ENCODE measurements at regions not wholly inside any gene's neighbourhood (a gene's known extent, or its start where the extent isn't known, plus 50 kb on each side); places are given as distances from the start of the nearest gene placed in this dataset.

DNA sequence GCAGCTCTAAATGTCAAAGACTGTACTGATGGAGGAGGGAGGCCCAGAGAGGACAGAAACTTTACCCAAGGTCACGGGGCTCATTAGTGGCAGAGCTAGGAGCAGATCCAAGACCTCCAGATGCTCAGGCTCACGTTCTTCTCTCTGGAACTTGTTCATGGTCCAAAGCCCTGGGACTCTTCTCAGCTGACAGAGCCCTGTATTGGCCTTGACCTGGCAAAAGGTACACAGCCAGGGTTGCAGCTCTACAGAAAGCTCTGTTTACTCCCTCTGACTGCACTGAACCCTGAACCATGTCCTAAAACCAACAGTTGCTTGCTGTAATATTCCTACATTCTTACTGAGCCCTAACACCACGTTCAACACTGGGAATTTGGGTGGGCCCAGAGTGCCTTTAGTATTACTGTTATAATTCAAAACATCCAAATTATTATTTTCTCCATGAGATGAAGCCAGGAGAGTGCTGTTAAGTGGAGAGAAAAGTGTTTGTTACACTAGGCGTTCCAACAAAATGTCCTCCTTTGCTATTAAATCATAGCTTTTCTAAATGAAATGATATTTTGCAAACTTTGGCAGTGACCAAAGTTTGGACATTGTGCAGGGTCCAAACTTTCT, 602.4 kb upstream of the CLINT1 start (continued):
- TF ChIP-seq, protein P1, sequence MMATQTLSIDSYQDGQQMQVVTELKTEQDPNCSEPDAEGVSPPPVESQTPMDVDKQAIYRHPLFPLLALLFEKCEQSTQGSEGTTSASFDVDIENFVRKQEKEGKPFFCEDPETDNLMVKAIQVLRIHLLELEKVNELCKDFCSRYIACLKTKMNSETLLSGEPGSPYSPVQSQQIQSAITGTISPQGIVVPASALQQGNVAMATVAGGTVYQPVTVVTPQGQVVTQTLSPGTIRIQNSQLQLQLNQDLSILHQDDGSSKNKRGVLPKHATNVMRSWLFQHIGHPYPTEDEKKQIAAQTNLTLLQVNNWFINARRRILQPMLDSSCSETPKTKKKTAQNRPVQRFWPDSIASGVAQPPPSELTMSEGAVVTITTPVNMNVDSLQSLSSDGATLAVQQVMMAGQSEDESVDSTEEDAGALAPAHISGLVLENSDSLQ (IDR thresholded peaks at IDR 0.05), result no peak
- TF ChIP-seq, protein P2, sequence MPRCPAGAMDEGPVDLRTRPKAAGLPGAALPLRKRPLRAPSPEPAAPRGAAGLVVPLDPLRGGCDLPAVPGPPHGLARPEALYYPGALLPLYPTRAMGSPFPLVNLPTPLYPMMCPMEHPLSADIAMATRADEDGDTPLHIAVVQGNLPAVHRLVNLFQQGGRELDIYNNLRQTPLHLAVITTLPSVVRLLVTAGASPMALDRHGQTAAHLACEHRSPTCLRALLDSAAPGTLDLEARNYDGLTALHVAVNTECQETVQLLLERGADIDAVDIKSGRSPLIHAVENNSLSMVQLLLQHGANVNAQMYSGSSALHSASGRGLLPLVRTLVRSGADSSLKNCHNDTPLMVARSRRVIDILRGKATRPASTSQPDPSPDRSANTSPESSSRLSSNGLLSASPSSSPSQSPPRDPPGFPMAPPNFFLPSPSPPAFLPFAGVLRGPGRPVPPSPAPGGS (IDR thresholded peaks at IDR 0.05; ENCODE audit: borderline replicate concordance, insufficient read depth, low read depth, low read length, poor library complexity, severe bottlenecking), result no peak
- TF ChIP-seq NFXL1 (IDR thresholded peaks at IDR 0.05; ENCODE audit: borderline replicate concordance), result no peak
- TF ChIP-seq MTA2 (IDR thresholded peaks at IDR 0.05; ENCODE audit: low read depth), result no peak

DNA sequence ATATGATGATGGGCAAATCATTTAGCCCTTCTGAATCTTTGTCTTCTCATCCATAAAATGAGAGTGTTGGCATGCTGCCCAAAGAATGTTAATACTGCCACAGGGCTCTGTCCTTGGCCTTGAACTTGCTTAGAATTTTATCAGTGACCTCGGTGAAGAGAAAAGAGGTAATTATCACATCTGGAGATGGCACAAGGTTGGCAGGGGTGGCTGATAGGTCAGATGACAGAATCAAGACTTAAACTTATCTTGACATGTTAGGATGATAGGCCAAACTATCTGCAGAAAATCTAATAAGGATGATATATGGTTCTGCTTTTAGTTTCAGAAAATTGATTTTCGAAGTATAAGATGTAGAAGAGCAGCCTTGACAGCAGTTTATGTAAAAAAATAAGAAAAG, 599.1 kb upstream of the CLINT1 start:
- RAD21 ChIA-PET (ENCODE audit: unreplicated experiment), result no interaction called here
- DNase-seq (ENCODE audit: low read depth, low spot score), result no peak
- H3K4me1 ChIP-seq (ENCODE audit: control insufficient read depth, insufficient read depth, low read length), result no peaks in the 10 kb centered on the region
- intact Hi-C loops (cut with micrococcal nuclease; ENCODE audit: unreplicated experiment), result no loop called here
- SMC1A ChIA-PET (ENCODE audit: uncharacterized antibody, unreplicated experiment), result interaction anchor here (1.3 to 1.8 kb wide), 3 partner anchors 23 to 37 kb away, joined by 4 to 5 read pairs (median 5); no protein-coding TSS in a partner anchor
- no peaks in the 10 kb centered on the region for H3K27me3 ChIP-seq (replicated peaks in 1 of 2; ENCODE audit: control insufficient read depth in 2 of 2, insufficient read depth in 2 of 2, low read length in 1 of 2)
- no peak overlapping the region for H3K27ac ChIP-seq (ENCODE audit: control insufficient read depth, insufficient read depth)
- H3K4me3 ChIP-seq, result no peak overlapping the region
- no peaks in the 10 kb centered on the region for H3K36me3 ChIP-seq (ENCODE audit: control insufficient read depth in 2 of 2, insufficient read depth in 2 of 2, low read length in 1 of 2)
- H2AFZ ChIP-seq (ENCODE audit: control insufficient read depth, low read depth, low read length), result no peak overlapping the region
- no peaks in the 10 kb centered on the region for H4K20me1 ChIP-seq (ENCODE audit: control insufficient read depth, insufficient read depth)
- no peak for TF ChIP-seq SMAD5 (IDR thresholded peaks at IDR 0.05; ENCODE audit: low read depth)
- TF ChIP-seq, protein P3, sequence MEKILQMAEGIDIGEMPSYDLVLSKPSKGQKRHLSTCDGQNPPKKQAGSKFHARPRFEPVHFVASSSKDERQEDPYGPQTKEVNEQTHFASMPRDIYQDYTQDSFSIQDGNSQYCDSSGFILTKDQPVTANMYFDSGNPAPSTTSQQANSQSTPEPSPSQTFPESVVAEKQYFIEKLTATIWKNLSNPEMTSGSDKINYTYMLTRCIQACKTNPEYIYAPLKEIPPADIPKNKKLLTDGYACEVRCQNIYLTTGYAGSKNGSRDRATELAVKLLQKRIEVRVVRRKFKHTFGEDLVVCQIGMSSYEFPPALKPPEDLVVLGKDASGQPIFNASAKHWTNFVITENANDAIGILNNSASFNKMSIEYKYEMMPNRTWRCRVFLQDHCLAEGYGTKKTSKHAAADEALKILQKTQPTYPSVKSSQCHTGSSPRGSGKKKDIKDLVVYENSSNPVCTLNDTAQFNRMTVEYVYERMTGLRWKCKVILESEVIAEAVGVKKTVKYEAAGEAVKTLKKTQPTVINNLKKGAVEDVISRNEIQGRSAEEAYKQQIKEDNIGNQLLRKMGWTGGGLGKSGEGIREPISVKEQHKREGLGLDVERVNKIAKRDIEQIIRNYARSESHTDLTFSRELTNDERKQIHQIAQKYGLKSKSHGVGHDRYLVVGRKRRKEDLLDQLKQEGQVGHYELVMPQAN (conservative IDR thresholded peaks at IDR 0.05), result no peak
- TF ChIP-seq, protein P4, sequence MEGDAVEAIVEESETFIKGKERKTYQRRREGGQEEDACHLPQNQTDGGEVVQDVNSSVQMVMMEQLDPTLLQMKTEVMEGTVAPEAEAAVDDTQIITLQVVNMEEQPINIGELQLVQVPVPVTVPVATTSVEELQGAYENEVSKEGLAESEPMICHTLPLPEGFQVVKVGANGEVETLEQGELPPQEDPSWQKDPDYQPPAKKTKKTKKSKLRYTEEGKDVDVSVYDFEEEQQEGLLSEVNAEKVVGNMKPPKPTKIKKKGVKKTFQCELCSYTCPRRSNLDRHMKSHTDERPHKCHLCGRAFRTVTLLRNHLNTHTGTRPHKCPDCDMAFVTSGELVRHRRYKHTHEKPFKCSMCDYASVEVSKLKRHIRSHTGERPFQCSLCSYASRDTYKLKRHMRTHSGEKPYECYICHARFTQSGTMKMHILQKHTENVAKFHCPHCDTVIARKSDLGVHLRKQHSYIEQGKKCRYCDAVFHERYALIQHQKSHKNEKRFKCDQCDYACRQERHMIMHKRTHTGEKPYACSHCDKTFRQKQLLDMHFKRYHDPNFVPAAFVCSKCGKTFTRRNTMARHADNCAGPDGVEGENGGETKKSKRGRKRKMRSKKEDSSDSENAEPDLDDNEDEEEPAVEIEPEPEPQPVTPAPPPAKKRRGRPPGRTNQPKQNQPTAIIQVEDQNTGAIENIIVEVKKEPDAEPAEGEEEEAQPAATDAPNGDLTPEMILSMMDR (IDR thresholded peaks at IDR 0.05 in 2 of 3, conservative IDR thresholded peaks at IDR 0.05 in 1 of 3; ENCODE audit: control insufficient read depth in 2 of 3, extremely low read depth in 1 of 3, insufficient read depth in 1 of 3, low read depth in 3 of 3, low read length in 3 of 3), result no peak
- TF ChIP-seq MTA3 (IDR thresholded peaks at IDR 0.05; ENCODE audit: borderline replicate concordance, low read length), result no peak
- H3K79me2 ChIP-seq (ENCODE audit: control insufficient read depth, insufficient read depth, low read length), result no peaks in the 10 kb centered on the region
- 27% methylated on average over 2 of the region's 2 CpGs for WGBS (ENCODE audit: insufficient coverage, insufficient replicate concordance, low lambda C conversion rate, missing lambda C conversion rate)
- no peak for ATAC-seq
- no peaks in the 10 kb centered on the region for H3K9me3 ChIP-seq (replicated peaks; ENCODE audit: control insufficient read depth, insufficient read depth, low read length)
- POLR2A ChIA-PET, result no interaction called here
- CTCF ChIA-PET, result no interaction called here
- no peak for FAIRE-seq
- no peak overlapping the region for H3K4me2 ChIP-seq (ENCODE audit: control insufficient read depth, insufficient read depth)
- H3K9ac ChIP-seq (ENCODE audit: control insufficient read depth, insufficient read depth, low read length), result no peak overlapping the region
- in situ Hi-C loops (cut with MboI), result no loop called here
- no TSS peak for BruUV-seq (replicated peaks)
